ENCODE measurements at regions not wholly inside any gene's neighbourhood (a gene's known extent, or its start where the extent isn't known, plus 50 kb on each side); places are given as distances from the start of the nearest gene placed in this dataset.

DNA sequence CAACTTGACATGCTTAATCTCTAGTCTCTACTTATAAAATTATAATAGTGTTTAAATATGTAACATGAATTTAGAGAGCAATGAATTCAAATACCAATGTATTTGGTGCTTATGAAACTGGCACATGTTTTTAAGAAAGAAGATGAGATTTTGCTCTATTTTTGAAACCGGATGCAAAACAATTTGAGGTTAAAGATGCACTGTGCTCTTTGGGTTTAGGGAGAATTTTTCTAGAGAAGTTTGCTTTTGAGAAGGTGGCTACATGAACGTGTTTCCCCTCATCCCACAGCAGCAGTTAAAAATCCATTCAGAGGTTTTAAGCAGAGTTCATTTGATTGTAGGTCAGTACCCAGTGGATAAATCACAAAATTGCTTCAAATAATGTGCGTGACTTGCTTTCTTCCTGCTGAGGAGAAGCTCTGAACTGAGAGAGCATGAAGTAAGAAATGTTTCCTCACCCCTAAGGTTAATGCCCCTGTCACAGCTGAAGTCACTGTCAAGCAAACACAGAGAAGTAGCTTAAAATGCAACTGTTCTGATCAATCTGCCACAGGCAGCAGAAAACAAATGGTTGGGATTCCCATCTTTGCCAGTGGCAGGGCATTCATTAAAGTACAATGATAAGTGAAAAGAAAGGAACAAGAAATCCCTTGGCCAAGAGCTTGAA is 241.9 kb upstream of the SYT1 start:
- FAIRE-seq: no peak
- no peak for TF ChIP-seq FOS (IDR thresholded peaks at IDR 0.05; ENCODE audit: borderline replicate concordance, insufficient read depth, low read length)
- no peak for TF ChIP-seq MYC (IDR thresholded peaks at IDR 0.05; ENCODE audit: low read depth, low read length)
- no peak for TF ChIP-seq GATA2 (IDR thresholded peaks at IDR 0.05; ENCODE audit: insufficient read depth, insufficient read length, low read depth, low read length)
- TF ChIP-seq CTCF (IDR thresholded peaks at IDR 0.05; ENCODE audit: extremely low read depth in 1 of 2, insufficient read depth in 1 of 2, low read depth in 1 of 2, low read length in 2 of 2): no peak
- CTCF ChIA-PET: interaction anchor here (1.0 to 1.6 kb wide), 2 partner anchors 10 to 63 kb away, joined by 3 read pairs; no protein-coding TSS in a partner anchor
- Histone ChIP-seq H3K9ac (replicated peaks; ENCODE audit: extremely low read depth, insufficient read depth, low read length) (no peak overlapping the region), H3K27ac (ENCODE audit: insufficient read depth, low read depth, low read length) (no peak overlapping the region), H4K20me1 (replicated peaks; ENCODE audit: control insufficient read depth, extremely low read depth, insufficient read depth, low read length) (no peaks in the 10 kb centered on the region), H3K4me1 (ENCODE audit: control insufficient read depth, extremely low read depth, insufficient read depth, low read length) (no peaks in the 10 kb centered on the region), H3K27me3 (ENCODE audit: control insufficient read depth in 2 of 2, insufficient read depth in 2 of 2, low read length in 2 of 2) (no peaks in the 10 kb centered on the region), H3K9me1 (replicated peaks; ENCODE audit: control insufficient read depth, extremely low read depth, insufficient read depth, low read length) (no peaks in the 10 kb centered on the region), H3K9me3 (replicated peaks; ENCODE audit: control insufficient read depth, insufficient read depth, low read length) (no peaks in the 10 kb centered on the region), H3K79me2 (ENCODE audit: control insufficient read depth, insufficient read depth, low read length) (no peaks in the 10 kb centered on the region), H3K4me3 (replicated peaks in 1 of 3; ENCODE audit: insufficient read depth in 1 of 3, low read depth in 1 of 3, low read length in 3 of 3) (no peak overlapping the region), H2AFZ (ENCODE audit: low read depth, low read length) (no peak overlapping the region), H3K36me3 (ENCODE audit: control insufficient read depth in 2 of 2, extremely low read depth in 1 of 2, insufficient read depth in 2 of 2, low read length in 2 of 2) (no peaks in the 10 kb centered on the region), H3K4me2 (ENCODE audit: insufficient read depth, low read length) (no peak overlapping the region)
- dilution Hi-C loops (cut with MboI; ENCODE audit: extremely low pct_ligation_motif_present, low sequenced_read_pairs) (no loop called here), intact Hi-C loops (cut with micrococcal nuclease) (no loop called here)
- POLR2A ChIA-PET: no interaction called here
- DNase-seq (ENCODE audit: low read depth, low spot score): no peak
- no TSS peak for BruUV-seq (replicated peaks)

DNA sequence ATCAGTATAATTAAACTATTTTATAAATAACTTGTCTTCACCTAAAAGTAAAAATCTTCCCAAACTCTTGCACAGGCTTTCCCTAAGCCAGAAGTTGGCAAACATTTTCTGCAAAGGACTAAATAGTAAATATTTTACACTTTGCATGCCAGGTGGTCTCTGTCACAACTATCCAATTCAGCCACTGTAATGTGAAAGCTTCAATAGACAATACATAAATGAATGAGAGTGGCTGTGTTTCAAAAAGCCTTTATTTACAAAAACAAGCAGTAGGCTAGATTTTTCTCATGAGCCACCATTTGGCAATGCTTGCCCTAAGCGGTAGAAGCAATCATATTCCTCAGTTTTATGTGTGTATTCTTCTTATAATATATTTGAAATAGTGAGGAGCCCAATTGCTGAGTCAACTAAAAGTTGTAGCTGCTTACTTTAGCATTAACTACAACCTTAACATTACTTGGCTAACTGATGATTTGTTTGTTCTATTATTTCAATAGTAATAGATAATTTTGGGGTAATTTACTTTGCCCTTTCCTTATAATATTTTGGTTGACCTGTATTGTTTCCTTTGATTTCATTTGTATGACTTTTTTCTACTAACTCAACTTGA is 236.0 kb upstream of the SYT1 start:
- no peaks in the 10 kb centered on the region for H3K36me3 ChIP-seq (ENCODE audit: control insufficient read depth in 2 of 2, extremely low read depth in 1 of 2, insufficient read depth in 2 of 2, low read length in 2 of 2)
- CTCF ChIA-PET: no interaction called here
- no peak for DNase-seq (ENCODE audit: low read depth, low spot score)
- no peak overlapping the region for H3K9ac ChIP-seq (replicated peaks; ENCODE audit: extremely low read depth, insufficient read depth, low read length)
- POLR2A ChIA-PET: no interaction called here
- H3K79me2 ChIP-seq (ENCODE audit: control insufficient read depth, insufficient read depth, low read length): no peaks in the 10 kb centered on the region
- dilution Hi-C loops (cut with MboI; ENCODE audit: extremely low pct_ligation_motif_present, low sequenced_read_pairs): no loop called here
- no peak for FAIRE-seq
- no peaks in the 10 kb centered on the region for H3K9me1 ChIP-seq (replicated peaks; ENCODE audit: control insufficient read depth, extremely low read depth, insufficient read depth, low read length)
- no TSS peak for BruUV-seq (replicated peaks)
- H3K4me1 ChIP-seq (ENCODE audit: control insufficient read depth, extremely low read depth, insufficient read depth, low read length): no peaks in the 10 kb centered on the region
- H3K4me2 ChIP-seq (ENCODE audit: insufficient read depth, low read length): no peak overlapping the region
- H4K20me1 ChIP-seq (replicated peaks; ENCODE audit: control insufficient read depth, extremely low read depth, insufficient read depth, low read length): no peaks in the 10 kb centered on the region
- TF ChIP-seq POLR2AphosphoS5 (IDR thresholded peaks at IDR 0.05; ENCODE audit: insufficient read depth, low read depth, low read length): no peak
- no peak for TF ChIP-seq EZH2 (IDR thresholded peaks at IDR 0.05; ENCODE audit: borderline replicate concordance, low read depth, low read length, severe bottlenecking)
- no peak for TF ChIP-seq POLR2A (IDR thresholded peaks at IDR 0.05; ENCODE audit: low read depth, low read length)
- no peak for TF ChIP-seq MYC (IDR thresholded peaks at IDR 0.05; ENCODE audit: low read depth, low read length)
- TF ChIP-seq GATA2 (IDR thresholded peaks at IDR 0.05; ENCODE audit: insufficient read depth, insufficient read length, low read depth, low read length): no peak
- TF ChIP-seq CTCF (IDR thresholded peaks at IDR 0.05; ENCODE audit: extremely low read depth in 1 of 2, insufficient read depth in 1 of 2, low read depth in 1 of 2, low read length in 2 of 2): no peak
- TF ChIP-seq MAX (IDR thresholded peaks at IDR 0.05; ENCODE audit: insufficient read depth, insufficient read length): no peak
- no peak for TF ChIP-seq JUN (IDR thresholded peaks at IDR 0.05; ENCODE audit: borderline replicate concordance, insufficient read depth, insufficient read length, low read depth)
- TF ChIP-seq FOS (IDR thresholded peaks at IDR 0.05; ENCODE audit: borderline replicate concordance, insufficient read depth, low read length): no peak
- no peaks in the 10 kb centered on the region for H3K9me3 ChIP-seq (replicated peaks; ENCODE audit: control insufficient read depth, insufficient read depth, low read length)
- no peak overlapping the region for H3K27ac ChIP-seq (ENCODE audit: insufficient read depth, low read depth, low read length)
- no peaks in the 10 kb centered on the region for H3K27me3 ChIP-seq (ENCODE audit: control insufficient read depth in 2 of 2, insufficient read depth in 2 of 2, low read length in 2 of 2)
- no peak overlapping the region for H2AFZ ChIP-seq (ENCODE audit: low read depth, low read length)
- H3K4me3 ChIP-seq (replicated peaks in 1 of 3; ENCODE audit: insufficient read depth in 1 of 3, low read depth in 1 of 3, low read length in 3 of 3): no peak overlapping the region
- intact Hi-C loops (cut with micrococcal nuclease): no loop called here
